Suprapubic skin (tissue), 4 donors: ENCODE measurements at regions not wholly inside any gene's neighbourhood (a gene's known extent, or its start where the extent isn't known, plus 50 kb on each side); places are given as distances from the start of the nearest gene placed in this dataset.

Source experiments
- DNase-seq, 2 donors: peaks; one replicate each; pipeline ENCODE4 v3.0.0-alpha.2; 2019; ENCODE audit warnings: low spot score in 2 of 2
- H3K27ac ChIP-seq: fragments of 200-600 bp; sonication (generic); one replicate; pipeline ENCODE4 v1.5.1; 2019
- H3K27me3 ChIP-seq: fragments of 200-600 bp; sonication (generic); one replicate; pipeline ENCODE4 v1.5.1; 2019
- H3K36me3 ChIP-seq: fragments of 200-600 bp; sonication (generic); one replicate; pipeline ENCODE4 v1.5.1; 2019
- H3K4me1 ChIP-seq: fragments of 200-600 bp; sonication (generic); one replicate; pipeline ENCODE4 v1.5.1; 2019
- H3K4me3 ChIP-seq: fragments of 200-600 bp; sonication (generic); one replicate; pipeline ENCODE4 v1.5.1; 2019; ENCODE audit warnings: mild to moderate bottlenecking
- H3K9me3 ChIP-seq: fragments of 200-600 bp; sonication (generic); one replicate; pipeline ENCODE4 v1.5.1; 2019
- CTCF ChIP-seq, 2 donors: fragments of 200-600 bp in 1 of 2; fragments of 450-650 bp in 1 of 2; sonication (generic) in 1 of 2; IDR thresholded peaks; one replicate each; pipeline ENCODE4 v1.5.1; 2016 to 2019; ENCODE audit warnings: antibody characterized with exemption in 2 of 2, mild to moderate bottlenecking in 1 of 2, moderate library complexity in 1 of 2
- EP300 ChIP-seq: sonication (generic); formaldehyde crosslinking; IDR thresholded peaks from one replicate; pipeline ENCODE4 v1.6.1; 2017; ENCODE audit warnings: antibody characterized with exemption
- POLR2A ChIP-seq, 2 donors: fragments of 450-650 bp; IDR thresholded peaks; one replicate each; pipeline ENCODE4 v1.6.1; 2017; ENCODE audit warnings: antibody characterized with exemption in 2 of 2, mild to moderate bottlenecking in 2 of 2, moderate library complexity in 2 of 2
- POLR2AphosphoS5 ChIP-seq, 3 donors: sonication (generic); formaldehyde crosslinking; IDR thresholded peaks; one replicate each; pipeline ENCODE4 v1.6.1; 2017; ENCODE audit warnings: antibody characterized with exemption in 3 of 3
- WGBS: methylation state at CpG from one replicate; pipeline ENCODE4 v1.1.5; 2018; 5-methylcytosine and 5-hydroxymethylcytosine counted together

GRCh38 chr3:161884830-161885229 lies 388.2 kb downstream of the OTOL1 start:
- no peaks in the 10 kb centered on the region for H3K27me3 ChIP-seq
- H3K9me3 ChIP-seq = no peaks in the 10 kb centered on the region

GRCh38 chr3:161890147-161890625 lies 393.6 kb downstream of the OTOL1 start:
- WGBS = 57% methylated on average over 2 of the region's 2 CpGs
- no peaks in the 10 kb centered on the region for H3K27me3 ChIP-seq
- no peak for DNase-seq

More at GRCh38 chr3:161884830-161885229, 388.2 kb downstream of the OTOL1 start:
- Histone ChIP-seq H3K4me1 (no peaks in the 10 kb centered on the region), H3K36me3 (no peaks in the 10 kb centered on the region), H3K27ac (no peak overlapping the region), H3K4me3 (no peak overlapping the region)
- 87% methylated on average over 5 of the region's 5 CpGs for WGBS
- no peak for DNase-seq
- TF ChIP-seq POLR2A (IDR thresholded peaks at IDR 0.05) (no peak), CTCF (IDR thresholded peaks at IDR 0.05) (no peak), EP300 (no peak), POLR2AphosphoS5 (IDR thresholded peaks at IDR 0.05) (no peak)

GRCh38 chr3:161893972-161894371 lies 397.4 kb downstream of the OTOL1 start:
- Histone ChIP-seq H3K36me3 (no peaks in the 10 kb centered on the region), H3K27ac (no peak overlapping the region), H3K9me3 (peaks cover 3% of the 10 kb centered on the region), H3K27me3 (no peaks in the 10 kb centered on the region), H3K4me3 (no peak overlapping the region), H3K4me1 (no peaks in the 10 kb centered on the region)
- no peak for DNase-seq
- 41% methylated on average over 1 of the region's 1 CpG for WGBS
- no peak for TF ChIP-seq POLR2AphosphoS5 (IDR thresholded peaks at IDR 0.05)
- no peak for TF ChIP-seq POLR2A (IDR thresholded peaks at IDR 0.05)
- TF ChIP-seq CTCF (IDR thresholded peaks at IDR 0.05) = no peak

More at GRCh38 chr3:161890147-161890625, 393.6 kb downstream of the OTOL1 start:
- Histone ChIP-seq H3K9me3 (peaks cover 3% of the 10 kb centered on the region), H3K4me3 (no peak overlapping the region), H3K4me1 (no peaks in the 10 kb centered on the region), H3K27ac (no peak overlapping the region), H3K36me3 (no peaks in the 10 kb centered on the region)
- no peak for TF ChIP-seq EP300
- TF ChIP-seq CTCF (IDR thresholded peaks at IDR 0.05) = no peak
- no peak for TF ChIP-seq POLR2A (IDR thresholded peaks at IDR 0.05)
- no peak for TF ChIP-seq POLR2AphosphoS5 (IDR thresholded peaks at IDR 0.05)

- TF ChIP-seq CTCF (IDR thresholded peaks at IDR 0.05) (no peak), POLR2A (IDR thresholded peaks at IDR 0.05) (no peak), EP300 (no peak), POLR2AphosphoS5 (IDR thresholded peaks at IDR 0.05) (no peak)
- no peak for DNase-seq
- Histone ChIP-seq H3K36me3 (no peaks in the 10 kb centered on the region), H3K4me3 (no peak overlapping the region), H3K9me3 (peaks cover 3% of the 10 kb centered on the region), H3K4me1 (no peaks in the 10 kb centered on the region), H3K27me3 (no peaks in the 10 kb centered on the region), H3K27ac (no peak overlapping the region)
Observed at GRCh38 chr3:161894657-161895056, 398.0 kb downstream of the OTOL1 start.

- DNase-seq = no peak
- no peak overlapping the region for H3K4me3 ChIP-seq
- H3K9me3 ChIP-seq = no peaks in the 10 kb centered on the region
- no peaks in the 10 kb centered on the region for H3K27me3 ChIP-seq
- no peak overlapping the region for H3K27ac ChIP-seq
- 81% methylated on average over 4 of the region's 4 CpGs for WGBS
- no peaks in the 10 kb centered on the region for H3K36me3 ChIP-seq
- no peaks in the 10 kb centered on the region for H3K4me1 ChIP-seq
- TF ChIP-seq EP300 = no peak
- TF ChIP-seq POLR2A (IDR thresholded peaks at IDR 0.05) = no peak
- TF ChIP-seq CTCF (IDR thresholded peaks at IDR 0.05) = no peak
- no peak for TF ChIP-seq POLR2AphosphoS5 (IDR thresholded peaks at IDR 0.05)
Observed at GRCh38 chr3:161905520-161906132, 409.0 kb downstream of the OTOL1 start.
